B cell (primary cell): ENCODE measurements at regions not wholly inside any gene's neighbourhood (a gene's known extent, or its start where the extent isn't known, plus 50 kb on each side); places are given as distances from the start of the nearest gene placed in this dataset.

Experiments used
- CTCF ChIP-seq: fragments of 200-600 bp; IDR thresholded peaks from one replicate; pipeline ENCODE4 v1.8.0; 2022; ENCODE audit warnings: antibody characterized with exemption, mild to moderate bottlenecking
- EZH2 ChIP-seq: IDR thresholded peaks from 2 replicates; pipeline ENCODE4 v1.6.1; 2012; ENCODE audit warnings: borderline replicate concordance, low read depth, mild to moderate bottlenecking, moderate library complexity, low read length; ENCODE audit not compliant: insufficient read depth, poor library complexity, severe bottlenecking

DNA sequence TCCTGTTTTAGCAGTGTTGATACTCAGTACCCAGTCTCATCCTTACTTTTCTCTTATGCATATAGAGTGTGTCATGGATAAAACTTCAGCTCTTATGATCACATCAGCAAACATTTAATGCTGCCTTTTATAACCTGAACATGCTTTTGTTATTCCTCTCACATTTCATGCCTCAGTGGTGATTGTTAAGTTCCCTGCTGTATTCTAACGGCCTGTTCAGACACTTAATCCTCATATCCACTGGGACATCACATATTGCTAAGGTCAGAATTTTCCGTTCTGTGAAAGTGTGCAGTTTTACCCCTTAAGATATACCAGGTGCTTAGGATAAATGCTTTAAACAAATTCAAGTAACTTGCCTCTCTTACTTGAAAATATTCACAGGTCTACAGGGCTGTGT lies 268.7 kb upstream of the SEL1L start:
- no peak for TF ChIP-seq CTCF
- TF ChIP-seq EZH2, result no peak
